Chondrocyte (in vitro differentiated cells): ENCODE measurements at regions not wholly inside any gene's neighbourhood (a gene's known extent, or its start where the extent isn't known, plus 50 kb on each side); places are given as distances from the start of the nearest gene placed in this dataset.

Source experiments
- DNase-seq: peaks from one replicate; pipeline ENCODE4 v3.0.0; 2021; ENCODE audit warnings: mixed read lengths, low spot score
- H3K27ac Mint-ChIP-seq: one replicate; pipeline ENCODE4 v1.8.0; 2021; ENCODE audit warnings: mild to moderate bottlenecking, moderate library complexity, mixed read lengths; ENCODE audit not compliant: unreplicated experiment
- H3K27me3 Mint-ChIP-seq: 2 replicates; pipeline ENCODE4 v1.8.0; 2021; ENCODE audit warnings: low read depth, mixed read lengths
- H3K36me3 Mint-ChIP-seq: 2 replicates; pipeline ENCODE4 v1.8.0; 2021; ENCODE audit warnings: low read depth, mixed read lengths
- H3K4me1 Mint-ChIP-seq: 2 replicates; pipeline ENCODE4 v1.8.0; 2021; ENCODE audit warnings: low read depth, mild to moderate bottlenecking, mixed read lengths
- H3K4me3 Mint-ChIP-seq: one replicate; pipeline ENCODE4 v1.8.0; 2021; ENCODE audit warnings: mild to moderate bottlenecking, moderate library complexity, mixed read lengths; ENCODE audit not compliant: unreplicated experiment
- H3K9me3 Mint-ChIP-seq: 2 replicates; pipeline ENCODE4 v1.8.0; 2021; ENCODE audit warnings: low read depth, mixed read lengths
- TF ChIP-seq, protein P1 (sequence below): fragments of 200-600 bp; sonication (generic); IDR thresholded peaks from 2 replicates; pipeline ENCODE4 v1.5.0; 2021; ENCODE audit warnings: antibody characterized with exemption, mild to moderate bottlenecking, moderate library complexity

DNA sequence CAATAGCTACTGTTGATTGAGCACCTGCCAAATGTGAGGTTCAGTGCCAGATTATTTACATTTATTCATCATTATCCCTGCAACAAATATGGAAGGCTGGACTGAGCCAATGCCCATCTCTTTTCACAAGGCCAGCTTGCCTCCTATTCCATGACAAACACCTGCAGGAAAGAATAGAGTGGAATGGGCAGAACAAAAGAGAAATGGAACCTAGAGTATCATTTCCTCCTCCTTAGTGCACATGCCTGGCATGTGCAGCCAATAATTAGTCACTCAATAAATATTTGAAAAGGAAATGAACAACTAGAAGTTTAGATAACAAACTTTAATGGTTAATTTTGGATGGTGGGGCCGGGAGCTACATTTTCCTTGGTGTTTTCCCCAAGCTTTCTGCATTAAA, 61.4 kb upstream of the MYRIP start:
- no peaks in the 10 kb centered on the region for H3K27me3 Mint-ChIP-seq
- no peaks in the 10 kb centered on the region for H3K9me3 Mint-ChIP-seq
- no peak overlapping the region for H3K27ac Mint-ChIP-seq
- DNase-seq, result no peak
- TF ChIP-seq, protein P1, sequence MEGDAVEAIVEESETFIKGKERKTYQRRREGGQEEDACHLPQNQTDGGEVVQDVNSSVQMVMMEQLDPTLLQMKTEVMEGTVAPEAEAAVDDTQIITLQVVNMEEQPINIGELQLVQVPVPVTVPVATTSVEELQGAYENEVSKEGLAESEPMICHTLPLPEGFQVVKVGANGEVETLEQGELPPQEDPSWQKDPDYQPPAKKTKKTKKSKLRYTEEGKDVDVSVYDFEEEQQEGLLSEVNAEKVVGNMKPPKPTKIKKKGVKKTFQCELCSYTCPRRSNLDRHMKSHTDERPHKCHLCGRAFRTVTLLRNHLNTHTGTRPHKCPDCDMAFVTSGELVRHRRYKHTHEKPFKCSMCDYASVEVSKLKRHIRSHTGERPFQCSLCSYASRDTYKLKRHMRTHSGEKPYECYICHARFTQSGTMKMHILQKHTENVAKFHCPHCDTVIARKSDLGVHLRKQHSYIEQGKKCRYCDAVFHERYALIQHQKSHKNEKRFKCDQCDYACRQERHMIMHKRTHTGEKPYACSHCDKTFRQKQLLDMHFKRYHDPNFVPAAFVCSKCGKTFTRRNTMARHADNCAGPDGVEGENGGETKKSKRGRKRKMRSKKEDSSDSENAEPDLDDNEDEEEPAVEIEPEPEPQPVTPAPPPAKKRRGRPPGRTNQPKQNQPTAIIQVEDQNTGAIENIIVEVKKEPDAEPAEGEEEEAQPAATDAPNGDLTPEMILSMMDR, result no peak
- H3K36me3 Mint-ChIP-seq, result no peaks in the 10 kb centered on the region
- H3K4me3 Mint-ChIP-seq, result no peak overlapping the region
- no peaks in the 10 kb centered on the region for H3K4me1 Mint-ChIP-seq

DNA sequence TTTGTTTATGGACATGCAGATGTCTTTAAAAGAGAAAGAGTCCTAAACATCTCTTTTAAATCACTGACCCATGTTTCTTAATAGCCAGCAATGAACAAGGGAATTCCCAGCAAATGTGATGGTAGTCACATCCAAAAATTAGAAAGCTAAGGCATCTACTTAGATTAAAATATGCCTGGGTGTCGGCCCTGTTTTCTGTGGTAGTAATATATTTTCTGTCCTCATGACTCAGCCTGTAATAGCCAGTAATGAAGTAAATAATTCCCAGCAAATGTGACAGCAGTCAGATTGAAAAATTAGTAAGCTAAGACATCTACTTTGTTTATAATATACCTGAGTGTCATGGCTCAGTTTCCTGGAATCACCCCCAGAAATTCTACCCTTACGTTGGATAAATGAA, 60.6 kb upstream of the MYRIP start:
- Mint-ChIP-seq H3K4me1 (no peaks in the 10 kb centered on the region), H3K4me3 (no peak overlapping the region), H3K27me3 (no peaks in the 10 kb centered on the region), H3K27ac (no peak overlapping the region), H3K9me3 (no peaks in the 10 kb centered on the region), H3K36me3 (no peaks in the 10 kb centered on the region)
- TF ChIP-seq, protein P1, result no peak
- no peak for DNase-seq

DNA sequence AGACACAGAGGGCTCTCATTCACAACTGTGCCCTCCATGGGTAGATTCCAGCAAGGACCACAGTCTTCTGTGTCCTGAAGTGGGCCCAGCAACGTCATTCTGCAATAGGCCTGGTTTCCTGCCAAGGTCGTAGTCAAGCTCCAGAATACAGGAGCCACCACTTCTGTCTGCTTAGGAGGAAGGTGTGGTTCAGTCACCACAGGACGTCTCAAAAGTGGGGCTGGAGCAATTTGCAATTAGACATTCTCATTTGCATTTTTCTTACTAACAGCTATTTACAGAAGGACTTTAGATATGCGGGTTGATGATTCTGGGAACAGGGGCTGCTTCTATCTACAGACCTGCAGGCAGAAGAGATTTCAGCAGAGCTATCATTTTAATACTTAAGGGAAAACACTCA, 58.7 kb upstream of the MYRIP start:
- Mint-ChIP-seq H3K4me1 (no peaks in the 10 kb centered on the region), H3K27ac (no peak overlapping the region)

DNA sequence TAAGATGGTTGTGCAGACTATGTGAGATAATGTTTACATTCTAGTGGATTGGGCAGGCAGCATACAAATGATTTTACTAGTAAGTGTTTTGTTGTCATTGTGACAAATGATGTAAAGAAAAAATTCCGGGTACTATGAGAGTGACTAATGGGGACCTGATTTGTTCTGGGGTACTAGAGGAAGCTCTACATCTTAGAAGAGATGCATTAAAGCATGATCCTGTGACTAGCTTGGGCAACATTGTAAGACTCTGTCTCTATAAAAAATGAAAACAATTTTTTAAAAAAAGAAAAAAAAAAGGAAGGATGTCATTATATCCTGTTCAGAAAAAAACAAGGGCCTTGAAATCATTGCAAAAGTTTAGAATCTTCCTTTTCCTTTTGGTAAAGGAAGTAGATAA, 58.1 kb upstream of the MYRIP start:
- H3K36me3 Mint-ChIP-seq, result no peaks in the 10 kb centered on the region
- no peaks in the 10 kb centered on the region for H3K27me3 Mint-ChIP-seq
- no peak overlapping the region for H3K4me3 Mint-ChIP-seq
- H3K9me3 Mint-ChIP-seq, result no peaks in the 10 kb centered on the region
- no peaks in the 10 kb centered on the region for H3K4me1 Mint-ChIP-seq
- no peak for DNase-seq
- no peak overlapping the region for H3K27ac Mint-ChIP-seq
- TF ChIP-seq, protein P1, result no peak

More for the DNA sequence above, 58.7 kb upstream of the MYRIP start:
- TF ChIP-seq, protein P1, result no peak
- no peak for DNase-seq
- H3K4me3 Mint-ChIP-seq, result no peak overlapping the region
- no peaks in the 10 kb centered on the region for H3K9me3 Mint-ChIP-seq
- no peaks in the 10 kb centered on the region for H3K36me3 Mint-ChIP-seq
- H3K27me3 Mint-ChIP-seq, result no peaks in the 10 kb centered on the region

DNA sequence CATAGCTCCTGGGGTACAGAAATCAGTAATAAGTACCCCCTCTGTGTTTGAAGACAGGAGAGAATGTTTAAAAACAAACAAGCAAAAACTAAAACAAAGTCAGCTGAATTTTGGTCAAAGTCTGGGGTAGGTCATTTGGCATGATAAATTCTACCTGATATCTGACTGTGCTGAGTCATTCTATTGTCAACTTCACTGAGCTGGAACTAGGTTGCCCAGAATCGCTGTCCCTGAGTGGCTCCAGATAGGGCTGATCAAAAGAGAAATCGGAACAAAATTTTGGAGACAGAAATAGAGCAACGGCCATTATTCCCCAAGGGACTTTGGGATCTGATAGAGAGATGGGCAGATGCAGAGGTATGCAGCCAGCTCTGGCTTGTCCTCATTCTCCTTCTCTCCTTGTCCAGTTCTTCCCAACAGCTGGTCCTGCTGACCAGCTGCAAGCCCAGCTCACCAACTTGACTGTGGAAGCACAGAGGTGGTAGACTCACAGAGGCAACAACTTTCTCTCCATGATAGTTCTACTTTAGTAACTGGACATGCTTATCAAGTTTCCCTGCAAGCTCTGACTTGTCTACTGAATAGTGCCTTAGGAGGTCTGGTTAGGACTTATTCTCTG, 57.3 kb upstream of the MYRIP start:
- no peak overlapping the region for H3K4me3 Mint-ChIP-seq
- no peaks in the 10 kb centered on the region for H3K9me3 Mint-ChIP-seq
- no peaks in the 10 kb centered on the region for H3K27me3 Mint-ChIP-seq
- no peak for DNase-seq
- H3K27ac Mint-ChIP-seq, result no peak overlapping the region
- TF ChIP-seq, protein P1, result no peak
- no peaks in the 10 kb centered on the region for H3K36me3 Mint-ChIP-seq
- no peaks in the 10 kb centered on the region for H3K4me1 Mint-ChIP-seq
